Uterus (tissue), 3 donors: ENCODE measurements at regions not wholly inside any gene's neighbourhood (a gene's known extent, or its start where the extent isn't known, plus 50 kb on each side); places are given as distances from the start of the nearest gene placed in this dataset.
"Not testable (repeated sequence)": the region's sequence is repeated elsewhere in the genome, so short reads cannot be mapped to it uniquely, and the experiment has no call there.

Experiments used
- DNase-seq, 2 donors: peaks; one replicate each; pipeline ENCODE4 v3.0.0-alpha.2; 2019 to 2020
- H3K27ac ChIP-seq, 2 donors: fragments of 200-600 bp; sonication (generic); 1 replicate in 1 of 2; 2 replicates in 1 of 2; pipeline ENCODE4 v1.5.1; 2016 to 2018
- H3K27me3 ChIP-seq, 2 donors: fragments of 200-600 bp; sonication (generic); one replicate each; pipeline ENCODE4 v1.5.1; 2018 to 2019; ENCODE audit warnings: control low read depth in 1 of 2
- H3K36me3 ChIP-seq, 2 donors: fragments of 200-600 bp; sonication (generic); one replicate each; pipeline ENCODE4 v1.5.1; 2019; ENCODE audit warnings: control low read depth in 1 of 2
- H3K4me1 ChIP-seq, 2 donors: fragments of 200-600 bp; sonication (generic); one replicate each; pipeline ENCODE4 v1.5.1; 2018 to 2019; ENCODE audit warnings: control low read depth in 1 of 2
- H3K4me3 ChIP-seq, 2 donors: fragments of 200-600 bp; sonication (generic); 1 replicate in 1 of 2; 2 replicates in 1 of 2; pipeline ENCODE4 v1.5.1; 2018 to 2019; ENCODE audit warnings: mild to moderate bottlenecking in 1 of 2
- H3K9me3 ChIP-seq, 2 donors: fragments of 200-600 bp; sonication (generic); one replicate each; pipeline ENCODE4 v1.5.1; 2019; ENCODE audit warnings: control low read depth in 1 of 2
- POLR2A ChIP-seq, 2 donors: fragments of 450-650 bp; IDR thresholded peaks; one replicate each; pipeline ENCODE4 v1.6.1; 2016; ENCODE audit warnings: antibody characterized with exemption in 2 of 2, mild to moderate bottlenecking in 1 of 2, moderate library complexity in 1 of 2
- intact Hi-C: fragments of 100-400 bp; cut with DNase I; formaldehyde crosslinking; loops from one replicate; pipeline ENCODE4 v1.15.1; 2023; ENCODE audit warnings: low total_unique reads
- TF ChIP-seq, protein P1 (sequence below), 4 experiments: fragments of 200-600 bp in 2 of 4; fragments of 450-650 bp in 2 of 4; sonication (generic) in 2 of 4; IDR thresholded peaks; one replicate each; pipeline ENCODE4 v1.5.1; 2016 to 2019; ENCODE audit warnings: antibody characterized with exemption in 4 of 4, mild to moderate bottlenecking in 2 of 4, moderate library complexity in 1 of 4
- donor health status: DM: yes; HTN: yes; CAD: no.

DNA sequence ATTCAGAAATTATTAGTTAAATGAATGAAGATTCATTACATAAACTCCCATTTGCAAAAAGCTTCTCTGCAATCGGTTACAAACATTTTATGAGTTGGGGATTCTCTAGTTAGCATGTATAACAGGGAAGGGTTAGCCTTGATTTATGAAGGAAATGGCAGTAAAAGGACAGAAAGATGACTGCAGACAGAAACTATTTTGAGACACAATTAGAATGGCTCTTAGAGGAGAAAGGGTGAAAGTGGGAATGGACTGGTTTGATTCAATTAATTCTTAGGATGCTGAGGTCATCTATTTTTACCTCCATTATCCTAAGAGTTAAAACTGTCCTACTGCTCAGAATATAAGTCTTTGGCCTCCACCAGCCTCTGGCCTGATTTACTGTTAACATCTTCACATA is 250.8 kb upstream of the DLGAP1 start:
- no peak overlapping the region for H3K27ac ChIP-seq
- no peak overlapping the region for H3K4me3 ChIP-seq
- intact Hi-C loops, result no loop called here
- no peak for DNase-seq
- H3K27me3 ChIP-seq, result no peaks in the 10 kb centered on the region
- H3K4me1 ChIP-seq, result no peaks in the 10 kb centered on the region
- TF ChIP-seq, protein P1, sequence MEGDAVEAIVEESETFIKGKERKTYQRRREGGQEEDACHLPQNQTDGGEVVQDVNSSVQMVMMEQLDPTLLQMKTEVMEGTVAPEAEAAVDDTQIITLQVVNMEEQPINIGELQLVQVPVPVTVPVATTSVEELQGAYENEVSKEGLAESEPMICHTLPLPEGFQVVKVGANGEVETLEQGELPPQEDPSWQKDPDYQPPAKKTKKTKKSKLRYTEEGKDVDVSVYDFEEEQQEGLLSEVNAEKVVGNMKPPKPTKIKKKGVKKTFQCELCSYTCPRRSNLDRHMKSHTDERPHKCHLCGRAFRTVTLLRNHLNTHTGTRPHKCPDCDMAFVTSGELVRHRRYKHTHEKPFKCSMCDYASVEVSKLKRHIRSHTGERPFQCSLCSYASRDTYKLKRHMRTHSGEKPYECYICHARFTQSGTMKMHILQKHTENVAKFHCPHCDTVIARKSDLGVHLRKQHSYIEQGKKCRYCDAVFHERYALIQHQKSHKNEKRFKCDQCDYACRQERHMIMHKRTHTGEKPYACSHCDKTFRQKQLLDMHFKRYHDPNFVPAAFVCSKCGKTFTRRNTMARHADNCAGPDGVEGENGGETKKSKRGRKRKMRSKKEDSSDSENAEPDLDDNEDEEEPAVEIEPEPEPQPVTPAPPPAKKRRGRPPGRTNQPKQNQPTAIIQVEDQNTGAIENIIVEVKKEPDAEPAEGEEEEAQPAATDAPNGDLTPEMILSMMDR (IDR thresholded peaks at IDR 0.05), result no peak
- TF ChIP-seq POLR2A (IDR thresholded peaks at IDR 0.05), result no peak
- no peaks in the 10 kb centered on the region for H3K9me3 ChIP-seq
- H3K36me3 ChIP-seq, result no peaks in the 10 kb centered on the region

DNA sequence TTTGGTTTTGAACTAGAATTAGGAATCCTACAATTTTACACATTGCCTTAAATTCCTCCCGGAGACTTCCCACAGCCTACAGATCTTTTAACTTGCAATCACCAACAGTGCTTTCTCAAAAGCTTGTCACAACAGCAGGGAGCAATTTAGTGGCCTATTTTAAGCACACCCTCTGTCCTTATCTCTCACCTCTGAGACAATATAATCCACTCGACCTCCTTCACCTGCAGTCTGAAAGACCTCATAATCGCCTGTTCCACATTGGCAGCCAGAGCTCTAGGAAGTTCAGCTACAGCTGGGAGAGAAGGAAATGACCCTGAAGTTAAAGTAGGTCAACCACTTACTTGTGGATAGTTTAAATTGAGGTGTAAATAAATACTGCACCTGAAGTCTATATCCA is 249.7 kb upstream of the DLGAP1 start:
- DNase-seq, result no peak
- no peaks in the 10 kb centered on the region for H3K9me3 ChIP-seq
- H3K4me1 ChIP-seq, result no peaks in the 10 kb centered on the region
- H3K4me3 ChIP-seq, result no peak overlapping the region
- H3K36me3 ChIP-seq, result no peaks in the 10 kb centered on the region
- TF ChIP-seq POLR2A (IDR thresholded peaks at IDR 0.05), result no peak
- TF ChIP-seq, protein P1 (IDR thresholded peaks at IDR 0.05), result no peak
- intact Hi-C loops, result no loop called here
- no peak overlapping the region for H3K27ac ChIP-seq
- H3K27me3 ChIP-seq, result no peaks in the 10 kb centered on the region

DNA sequence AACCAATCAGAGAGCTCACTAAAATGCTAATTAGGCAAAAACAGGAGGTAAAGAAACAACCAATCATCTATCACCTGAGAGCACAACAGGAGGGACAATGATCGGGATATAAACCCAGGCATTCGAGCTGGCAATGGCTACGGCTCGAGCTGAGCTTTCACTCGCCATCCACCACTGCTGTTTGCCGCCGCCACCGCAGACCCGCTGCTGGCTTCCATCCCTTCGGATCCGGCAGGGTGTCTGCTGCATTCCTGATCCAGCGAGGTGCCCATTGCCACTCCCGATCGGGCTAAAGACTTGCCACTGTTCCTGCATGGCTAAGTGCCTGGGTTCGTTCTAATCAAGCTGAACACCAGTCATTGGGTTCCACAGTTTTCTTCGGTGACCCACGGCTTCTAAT is 236.7 kb upstream of the DLGAP1 start:
- H3K9me3 ChIP-seq, result no peaks in the 10 kb centered on the region
- TF ChIP-seq, protein P1 (IDR thresholded peaks at IDR 0.05), result no peak
- no peak for TF ChIP-seq POLR2A (IDR thresholded peaks at IDR 0.05)
- H3K27me3 ChIP-seq, result no peaks in the 10 kb centered on the region
- no peaks in the 10 kb centered on the region for H3K36me3 ChIP-seq
- no peaks in the 10 kb centered on the region for H3K4me1 ChIP-seq
- H3K27ac ChIP-seq, result no peak overlapping the region
- intact Hi-C loops, result no loop called here
- no peak for DNase-seq
- no peak overlapping the region for H3K4me3 ChIP-seq

DNA sequence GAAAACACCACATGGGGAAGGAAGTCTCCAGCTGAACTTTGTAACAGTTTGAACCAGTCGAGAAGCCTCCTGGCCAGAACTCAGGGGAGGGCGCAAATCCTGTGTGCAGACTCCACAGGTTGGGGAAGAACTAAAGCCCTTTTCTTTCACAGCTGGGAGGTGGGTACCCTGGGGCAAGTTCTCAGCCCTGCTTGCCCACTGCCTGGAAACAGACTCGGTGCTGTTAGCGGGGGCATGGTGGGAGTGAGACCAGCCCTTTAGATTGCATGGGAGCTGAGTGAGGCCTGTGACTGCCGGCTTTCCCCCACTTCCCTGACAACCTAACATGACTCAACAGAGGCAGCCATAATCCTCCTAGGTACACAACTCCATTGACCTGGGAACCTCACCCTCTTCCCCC is 223.6 kb upstream of the DLGAP1 start:
- H3K36me3 ChIP-seq, H3K9me3 ChIP-seq, H3K27ac ChIP-seq, H3K27me3 ChIP-seq, H3K4me1 ChIP-seq, DNase-seq, intact Hi-C loops, H3K4me3 ChIP-seq: not testable (repeated sequence)

DNA sequence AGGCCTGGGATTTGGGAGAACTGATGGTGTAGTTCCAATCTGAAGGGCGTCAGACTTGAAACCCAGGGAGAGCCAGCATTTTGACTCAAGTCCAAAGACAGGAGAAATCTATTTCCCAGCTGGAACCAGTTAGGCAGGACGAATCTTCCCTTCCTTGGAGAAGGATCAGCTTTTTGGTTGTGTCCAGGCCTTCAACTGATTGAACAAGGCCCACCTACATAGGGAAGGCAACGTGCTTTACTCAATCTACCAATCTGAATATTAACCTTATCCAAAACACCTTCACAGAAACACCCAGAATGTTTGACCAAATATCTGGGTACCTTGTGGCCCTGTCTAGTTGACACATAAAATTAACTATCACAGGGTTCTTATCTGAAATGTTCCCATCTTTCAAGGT is 221.9 kb upstream of the DLGAP1 start:
- DNase-seq, result no peak
- H3K4me1 ChIP-seq, result no peaks in the 10 kb centered on the region
- H3K36me3 ChIP-seq, result no peaks in the 10 kb centered on the region
- intact Hi-C loops, result no loop called here
- no peak overlapping the region for H3K4me3 ChIP-seq
- TF ChIP-seq, protein P1 (IDR thresholded peaks at IDR 0.05), result no peak
- no peak for TF ChIP-seq POLR2A (IDR thresholded peaks at IDR 0.05)
- no peaks in the 10 kb centered on the region for H3K27me3 ChIP-seq
- H3K9me3 ChIP-seq, result no peaks in the 10 kb centered on the region
- H3K27ac ChIP-seq, result no peak overlapping the region

GRCh38 chr18:4672162-4672561 is 217.1 kb upstream of the DLGAP1 start:
- peaks cover 0 to 3% of the 10 kb centered on the region in 2 donors for H3K9me3 ChIP-seq
- H3K4me1 ChIP-seq, result no peaks in the 10 kb centered on the region
- no peak overlapping the region for H3K27ac ChIP-seq
- no peak for DNase-seq
- TF ChIP-seq, protein P1 (IDR thresholded peaks at IDR 0.05), result no peak
- no peak for TF ChIP-seq POLR2A (IDR thresholded peaks at IDR 0.05)
- intact Hi-C loops, result no loop called here
- no peak overlapping the region for H3K4me3 ChIP-seq
- no peaks in the 10 kb centered on the region for H3K36me3 ChIP-seq
- no peaks in the 10 kb centered on the region for H3K27me3 ChIP-seq
